ENCODE measurements at regions not wholly inside any gene's neighbourhood (a gene's known extent, or its start where the extent isn't known, plus 50 kb on each side); places are given as distances from the start of the nearest gene placed in this dataset.

DNA sequence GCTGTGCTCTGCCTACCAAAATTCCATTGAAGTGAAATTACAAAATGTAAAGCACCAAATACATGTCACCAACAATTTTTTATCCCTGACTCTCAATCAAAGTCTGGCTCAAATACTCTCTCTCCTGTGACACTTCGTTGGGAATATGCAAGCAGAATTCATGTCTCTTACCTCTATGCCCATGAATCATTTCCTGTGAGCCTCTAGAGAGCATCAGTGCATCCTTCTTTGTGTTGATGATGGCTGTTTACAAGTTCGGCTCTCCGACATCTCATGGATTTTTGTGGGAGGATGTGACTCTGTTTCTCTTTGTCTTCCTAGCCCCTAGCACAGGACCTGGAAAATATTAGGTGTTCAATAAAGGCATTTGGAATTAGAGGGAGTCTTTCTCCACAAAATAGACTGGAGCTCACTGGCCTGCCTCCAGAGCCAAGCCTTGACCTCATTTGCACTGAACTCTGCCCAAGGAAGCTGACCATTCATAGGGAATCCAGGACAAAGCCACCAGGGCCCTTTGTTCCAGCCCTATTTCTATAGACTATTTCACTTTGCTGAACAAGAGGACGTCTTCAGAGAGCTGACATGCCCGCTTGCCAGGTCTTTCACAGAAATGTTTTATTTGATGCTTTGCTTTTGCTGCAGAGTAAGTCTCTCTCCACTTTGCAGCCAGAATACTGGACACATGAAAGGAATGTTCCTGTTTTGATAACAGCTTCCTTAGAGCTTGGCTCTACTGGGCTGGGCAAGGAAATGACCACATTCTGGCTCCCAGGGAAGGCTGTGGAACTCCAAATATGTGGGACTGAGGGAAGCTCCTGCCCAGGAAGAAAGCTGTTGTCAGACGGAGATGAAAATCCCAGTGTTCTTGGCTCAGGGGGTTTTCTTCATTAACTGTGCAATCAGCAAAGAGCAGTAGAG lies 194.5 kb upstream of the CDYL start:
- Histone ChIP-seq H3K79me2 (ENCODE audit: low read length) (no peaks in the 10 kb centered on the region), H3K27me3 (ENCODE audit: low read length) (0 out of 2 replicates have a peak, but pooled peaks cover 2% of the 10 kb centered on the region), H3K4me1 (ENCODE audit: low read length) (no peaks in the 10 kb centered on the region), H3K4me3 (ENCODE audit: low read length) (no peak overlapping the region), H3K4me2 (ENCODE audit: low read depth, low read length, poor library complexity, severe bottlenecking) (no peak overlapping the region), H4K20me1 (ENCODE audit: insufficient read depth, low read depth, low read length) (no peaks in the 10 kb centered on the region), H3K9me2 (replicated peaks; ENCODE audit: insufficient read depth, low read length) (no peaks in the 10 kb centered on the region), H3K27ac (ENCODE audit: low read length) (no peak overlapping the region), H3K36me3 (ENCODE audit: insufficient read depth, low read length) (no peaks in the 10 kb centered on the region), H3K9ac (ENCODE audit: low read length) (no peak overlapping the region), H2AFZ (ENCODE audit: low read length) (no peak overlapping the region), H3K9me3 (ENCODE audit: low read length) (no peaks in the 10 kb centered on the region)
- no peak for DNase-seq

DNA sequence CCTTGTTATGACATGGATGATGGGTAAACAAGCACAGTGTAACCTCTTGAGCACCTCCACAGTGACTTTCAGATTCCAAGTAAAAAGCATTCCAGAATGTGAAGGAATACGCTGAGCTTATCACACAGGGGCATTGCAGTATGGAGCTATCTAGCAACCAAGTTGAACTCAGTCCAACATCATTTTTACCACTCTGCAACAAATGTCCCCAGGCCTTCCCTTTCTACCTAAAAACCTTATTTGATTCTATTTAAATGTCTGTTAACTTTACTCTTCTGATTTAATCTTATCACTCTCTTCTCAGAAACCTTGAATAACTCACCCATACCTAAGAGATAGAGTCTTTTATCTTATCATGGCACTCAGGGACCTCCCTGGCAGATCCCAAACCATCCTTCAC lies 195.8 kb upstream of the CDYL start:
- no peaks in the 10 kb centered on the region for H3K79me2 ChIP-seq (ENCODE audit: low read length)
- no peaks in the 10 kb centered on the region for H4K20me1 ChIP-seq (ENCODE audit: insufficient read depth, low read depth, low read length)
- H3K36me3 ChIP-seq (ENCODE audit: insufficient read depth, low read length) = no peaks in the 10 kb centered on the region
- DNase-seq = no peak
- no peaks in the 10 kb centered on the region for H3K9me2 ChIP-seq (replicated peaks; ENCODE audit: insufficient read depth, low read length)
- H3K4me3 ChIP-seq (ENCODE audit: low read length) = no peak overlapping the region
- H3K4me2 ChIP-seq (ENCODE audit: low read depth, low read length, poor library complexity, severe bottlenecking) = no peak overlapping the region
- no peak overlapping the region for H2AFZ ChIP-seq (ENCODE audit: low read length)
- H3K9ac ChIP-seq (ENCODE audit: low read length) = no peak overlapping the region
- no peak overlapping the region for H3K27ac ChIP-seq (ENCODE audit: low read length)
- no peaks in the 10 kb centered on the region for H3K9me3 ChIP-seq (ENCODE audit: low read length)
- 0 out of 2 replicates have a peak, but pooled peaks cover 2% of the 10 kb centered on the region for H3K27me3 ChIP-seq (ENCODE audit: low read length)
- H3K4me1 ChIP-seq (ENCODE audit: low read length) = no peaks in the 10 kb centered on the region

DNA sequence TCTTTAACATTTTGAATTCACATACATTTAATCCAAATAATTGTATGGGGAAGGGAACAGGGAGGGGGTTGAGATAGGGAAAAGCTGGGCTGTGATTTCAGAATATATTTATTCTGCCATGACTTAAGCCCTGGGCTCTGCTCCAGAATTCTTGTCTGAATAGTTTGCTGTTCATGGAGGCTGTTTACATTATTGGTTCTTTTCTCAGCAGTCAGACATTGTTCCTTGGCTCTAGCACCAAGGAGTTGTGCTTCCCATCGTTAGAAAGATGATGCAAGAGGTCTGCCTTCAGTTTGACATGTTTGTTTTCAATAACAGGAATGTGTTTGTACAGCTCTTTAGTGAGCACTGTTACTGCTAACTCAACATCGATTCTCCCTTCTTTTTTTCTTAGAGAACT lies 198.8 kb upstream of the CDYL start:
- Histone ChIP-seq H3K4me2 (ENCODE audit: low read depth, low read length, poor library complexity, severe bottlenecking) (no peak overlapping the region), H3K27ac (ENCODE audit: low read length) (no peak overlapping the region), H3K79me2 (ENCODE audit: low read length) (no peaks in the 10 kb centered on the region), H3K9me2 (replicated peaks; ENCODE audit: insufficient read depth, low read length) (no peaks in the 10 kb centered on the region), H3K9ac (ENCODE audit: low read length) (no peak overlapping the region), H3K4me3 (ENCODE audit: low read length) (no peak overlapping the region), H3K9me3 (ENCODE audit: low read length) (no peaks in the 10 kb centered on the region), H3K27me3 (ENCODE audit: low read length) (0 out of 2 replicates have a peak, but pooled peaks cover 2% of the 10 kb centered on the region), H3K36me3 (ENCODE audit: insufficient read depth, low read length) (no peaks in the 10 kb centered on the region), H3K4me1 (ENCODE audit: low read length) (no peaks in the 10 kb centered on the region), H2AFZ (ENCODE audit: low read length) (no peak overlapping the region), H4K20me1 (ENCODE audit: insufficient read depth, low read depth, low read length) (no peaks in the 10 kb centered on the region)
- DNase-seq = no peak

DNA sequence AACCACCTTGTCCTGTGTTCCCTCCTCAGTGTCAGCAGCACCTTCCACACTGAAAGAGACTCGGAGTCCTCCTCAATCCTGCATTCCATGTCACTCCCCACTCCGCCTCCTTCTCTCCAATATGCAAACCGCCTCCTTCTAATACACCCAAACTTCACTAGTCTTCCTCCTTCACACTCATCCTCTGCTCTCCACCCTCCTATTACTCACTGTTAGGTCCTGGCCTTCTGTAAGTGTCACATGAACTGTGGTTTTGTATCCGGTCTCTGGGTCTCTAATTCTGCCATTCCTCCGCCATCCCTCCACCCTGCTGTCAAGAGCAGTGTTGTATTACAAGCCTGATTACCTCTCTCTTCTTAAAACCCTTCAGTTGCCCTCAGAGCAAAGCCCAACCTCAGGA lies 200.5 kb upstream of the CDYL start:
- no peak overlapping the region for H3K4me3 ChIP-seq (ENCODE audit: low read length)
- no peaks in the 10 kb centered on the region for H4K20me1 ChIP-seq (ENCODE audit: insufficient read depth, low read depth, low read length)
- H3K27me3 ChIP-seq (ENCODE audit: low read length) = no peaks in the 10 kb centered on the region
- no peak overlapping the region for H3K4me2 ChIP-seq (ENCODE audit: low read depth, low read length, poor library complexity, severe bottlenecking)
- no peaks in the 10 kb centered on the region for H3K9me2 ChIP-seq (replicated peaks; ENCODE audit: insufficient read depth, low read length)
- peaks cover 5% of the 10 kb centered on the region; the same call in 1 of the 2 replicates for H3K9me3 ChIP-seq (ENCODE audit: low read length)
- no peak overlapping the region for H3K9ac ChIP-seq (ENCODE audit: low read length)
- no peaks in the 10 kb centered on the region for H3K79me2 ChIP-seq (ENCODE audit: low read length)
- H3K36me3 ChIP-seq (ENCODE audit: insufficient read depth, low read length) = no peaks in the 10 kb centered on the region
- no peak overlapping the region for H3K27ac ChIP-seq (ENCODE audit: low read length)
- no peak for DNase-seq
- H3K4me1 ChIP-seq (ENCODE audit: low read length) = no peaks in the 10 kb centered on the region
- H2AFZ ChIP-seq (ENCODE audit: low read length) = no peak overlapping the region

DNA sequence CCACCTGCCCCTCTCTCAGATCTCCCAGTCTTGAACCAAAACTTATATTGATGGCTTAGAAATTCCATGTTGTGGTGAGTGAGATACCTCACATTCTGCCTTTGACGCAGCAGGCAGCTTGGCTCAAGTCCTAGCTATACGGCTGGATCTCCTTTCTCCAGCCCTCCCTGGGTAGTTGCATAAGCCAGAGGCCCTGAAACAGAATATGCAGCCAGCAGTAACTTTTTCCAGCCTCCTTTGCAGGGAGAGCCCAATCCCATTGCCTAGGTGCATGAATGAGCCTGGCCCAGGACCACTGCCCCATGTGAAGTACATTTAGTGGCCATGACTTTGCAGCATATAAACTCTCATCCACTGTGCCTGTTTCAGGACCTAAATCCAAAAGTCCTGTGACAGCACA lies 202.2 kb upstream of the CDYL start:
- Histone ChIP-seq H3K36me3 (ENCODE audit: insufficient read depth, low read length) (no peaks in the 10 kb centered on the region), H3K9me3 (ENCODE audit: low read length) (peaks cover 5% of the 10 kb centered on the region; the same call in 1 of the 2 replicates), H3K79me2 (ENCODE audit: low read length) (no peaks in the 10 kb centered on the region), H3K9me2 (replicated peaks; ENCODE audit: insufficient read depth, low read length) (no peaks in the 10 kb centered on the region), H3K27ac (ENCODE audit: low read length) (no peak overlapping the region), H2AFZ (ENCODE audit: low read length) (no peak overlapping the region), H3K4me2 (ENCODE audit: low read depth, low read length, poor library complexity, severe bottlenecking) (no peak overlapping the region), H3K27me3 (ENCODE audit: low read length) (no peaks in the 10 kb centered on the region), H3K4me1 (ENCODE audit: low read length) (no peaks in the 10 kb centered on the region), H3K9ac (ENCODE audit: low read length) (no peak overlapping the region), H3K4me3 (ENCODE audit: low read length) (no peak overlapping the region), H4K20me1 (ENCODE audit: insufficient read depth, low read depth, low read length) (no peaks in the 10 kb centered on the region)
- no peak for DNase-seq

DNA sequence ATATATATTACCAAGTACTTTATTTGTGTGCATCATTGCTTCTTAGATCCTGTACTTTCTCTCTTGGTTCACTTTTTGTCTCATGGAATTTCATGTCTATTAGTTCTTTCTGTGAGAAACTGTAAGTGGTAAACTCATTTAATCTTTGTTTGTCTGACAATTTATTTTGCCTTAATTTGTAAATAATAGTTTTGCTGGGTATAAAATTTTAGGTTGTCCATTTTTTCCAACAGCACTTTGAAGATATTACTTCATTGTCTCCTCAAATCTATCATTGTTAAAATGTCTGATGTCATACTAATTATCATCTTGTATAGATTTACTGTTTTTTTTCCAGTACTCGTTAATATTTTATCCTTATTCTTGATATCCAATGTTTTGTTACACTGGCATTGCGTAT lies 205.2 kb upstream of the CDYL start:
- no peak overlapping the region for H3K4me3 ChIP-seq (ENCODE audit: low read length)
- no peaks in the 10 kb centered on the region for H3K27me3 ChIP-seq (ENCODE audit: low read length)
- H2AFZ ChIP-seq (ENCODE audit: low read length) = no peak overlapping the region
- H3K9ac ChIP-seq (ENCODE audit: low read length) = no peak overlapping the region
- H3K9me3 ChIP-seq (ENCODE audit: low read length) = peaks cover 5% of the 10 kb centered on the region; the same call in 1 of the 2 replicates
- no peak overlapping the region for H3K27ac ChIP-seq (ENCODE audit: low read length)
- no peak for DNase-seq
- H3K36me3 ChIP-seq (ENCODE audit: insufficient read depth, low read length) = no peaks in the 10 kb centered on the region
- H3K9me2 ChIP-seq (replicated peaks; ENCODE audit: insufficient read depth, low read length) = no peaks in the 10 kb centered on the region
- no peak overlapping the region for H3K4me2 ChIP-seq (ENCODE audit: low read depth, low read length, poor library complexity, severe bottlenecking)
- H3K4me1 ChIP-seq (ENCODE audit: low read length) = no peaks in the 10 kb centered on the region
- no peaks in the 10 kb centered on the region for H4K20me1 ChIP-seq (ENCODE audit: insufficient read depth, low read depth, low read length)
- no peaks in the 10 kb centered on the region for H3K79me2 ChIP-seq (ENCODE audit: low read length)

DNA sequence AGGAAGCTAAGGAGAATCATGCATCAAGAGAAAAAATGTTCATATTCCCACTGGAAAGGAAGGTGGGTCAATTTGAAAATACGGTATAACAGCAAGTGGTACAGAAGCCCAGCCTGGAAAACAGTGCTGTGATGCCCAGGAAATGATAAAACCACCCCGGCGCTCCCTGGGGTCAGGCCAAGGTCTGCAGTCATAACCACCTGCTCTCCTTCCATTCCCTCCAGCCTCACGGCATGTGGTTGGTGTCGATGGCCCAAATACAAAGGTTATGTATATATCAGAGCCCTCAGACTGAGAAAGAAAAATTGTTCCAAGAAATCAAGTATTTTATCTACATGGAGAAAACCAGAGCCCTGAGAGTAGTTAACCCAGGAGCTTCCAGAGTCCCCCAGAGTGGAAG lies 208.1 kb upstream of the CDYL start:
- no peak for DNase-seq
- no peak overlapping the region for H3K4me2 ChIP-seq (ENCODE audit: low read depth, low read length, poor library complexity, severe bottlenecking)
- H3K79me2 ChIP-seq (ENCODE audit: low read length) = no peaks in the 10 kb centered on the region
- peaks cover 5% of the 10 kb centered on the region; the same call in 1 of the 2 replicates for H3K9me3 ChIP-seq (ENCODE audit: low read length)
- H3K36me3 ChIP-seq (ENCODE audit: insufficient read depth, low read length) = no peaks in the 10 kb centered on the region
- H3K4me1 ChIP-seq (ENCODE audit: low read length) = no peaks in the 10 kb centered on the region
- no peaks in the 10 kb centered on the region for H4K20me1 ChIP-seq (ENCODE audit: insufficient read depth, low read depth, low read length)
- no peak overlapping the region for H3K4me3 ChIP-seq (ENCODE audit: low read length)
- no peak overlapping the region for H2AFZ ChIP-seq (ENCODE audit: low read length)
- no peaks in the 10 kb centered on the region for H3K9me2 ChIP-seq (replicated peaks; ENCODE audit: insufficient read depth, low read length)
- no peak overlapping the region for H3K9ac ChIP-seq (ENCODE audit: low read length)
- H3K27ac ChIP-seq (ENCODE audit: low read length) = no peak overlapping the region
- H3K27me3 ChIP-seq (ENCODE audit: low read length) = no peaks in the 10 kb centered on the region

DNA sequence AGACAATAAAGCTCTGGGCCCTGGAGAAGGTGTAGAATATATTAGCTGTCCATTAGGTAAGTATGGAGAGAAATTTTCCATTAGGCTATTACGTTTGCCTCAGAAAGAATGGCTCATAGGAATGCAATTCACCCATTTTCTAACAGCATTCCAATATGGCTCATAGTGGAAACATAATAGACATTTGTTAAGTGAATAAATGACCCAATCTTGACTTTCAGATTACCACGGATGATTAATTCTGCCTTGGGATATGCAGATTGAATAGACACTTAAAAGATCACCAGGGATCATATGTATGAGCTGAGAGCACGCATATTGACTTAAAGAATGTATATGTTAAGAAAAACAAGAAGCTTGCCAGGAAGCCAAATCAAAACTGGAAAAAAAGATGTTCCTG lies 209.1 kb upstream of the CDYL start:
- Histone ChIP-seq H3K4me1 (ENCODE audit: low read length) (no peaks in the 10 kb centered on the region), H4K20me1 (ENCODE audit: insufficient read depth, low read depth, low read length) (no peaks in the 10 kb centered on the region), H3K9me3 (ENCODE audit: low read length) (peaks cover 5% of the 10 kb centered on the region; the same call in 1 of the 2 replicates), H2AFZ (ENCODE audit: low read length) (no peak overlapping the region), H3K79me2 (ENCODE audit: low read length) (no peaks in the 10 kb centered on the region), H3K36me3 (ENCODE audit: insufficient read depth, low read length) (no peaks in the 10 kb centered on the region), H3K4me2 (ENCODE audit: low read depth, low read length, poor library complexity, severe bottlenecking) (no peak overlapping the region), H3K4me3 (ENCODE audit: low read length) (no peak overlapping the region), H3K9ac (ENCODE audit: low read length) (no peak overlapping the region), H3K9me2 (replicated peaks; ENCODE audit: insufficient read depth, low read length) (no peaks in the 10 kb centered on the region), H3K27ac (ENCODE audit: low read length) (no peak overlapping the region), H3K27me3 (ENCODE audit: low read length) (no peaks in the 10 kb centered on the region)
- no peak for DNase-seq
